ENCODE measurements at regions not wholly inside any gene's neighbourhood (a gene's known extent, or its start where the extent isn't known, plus 50 kb on each side); places are given as distances from the start of the nearest gene placed in this dataset.

DNA sequence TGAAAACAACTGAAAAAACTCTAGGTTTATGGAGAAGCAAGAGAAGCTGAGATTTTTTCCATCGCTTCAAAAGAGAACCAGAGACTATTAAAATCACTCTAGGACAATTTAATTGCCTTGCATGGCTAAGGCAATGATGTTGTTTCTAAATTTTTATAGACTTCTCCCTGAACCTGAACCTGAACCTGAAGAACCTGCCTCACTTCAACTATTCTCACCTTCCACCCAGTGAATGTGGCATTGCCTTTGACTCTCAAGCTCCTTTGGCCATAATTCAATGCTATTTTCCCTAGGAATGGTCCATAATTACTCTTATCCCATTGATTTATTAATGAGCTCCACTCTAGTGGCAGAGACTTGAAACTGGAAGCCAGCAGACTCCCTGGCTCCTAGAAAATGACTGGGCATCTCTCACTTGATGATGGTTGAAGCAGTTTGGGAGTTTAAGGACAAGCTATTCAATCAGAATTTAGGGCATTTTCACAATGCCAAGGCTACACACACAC is 303.8 kb upstream of the UBE2E3 start:
- Mint-ChIP-seq H3K27ac (no peak overlapping the region), H3K4me3 (no peak overlapping the region), H3K9me3 (no peaks in the 10 kb centered on the region), H3K36me3 (no peaks in the 10 kb centered on the region), H3K4me1 (no peaks in the 10 kb centered on the region)
- ATAC-seq (no peak), DNase-seq (ENCODE audit: low spot score in 2 of 2) (no peak)

GRCh38 chr2:180675170-180675569 is 305.2 kb upstream of the UBE2E3 start:
- Mint-ChIP-seq H3K4me3 (no peak overlapping the region), H3K4me1 (no peaks in the 10 kb centered on the region), H3K9me3 (no peaks in the 10 kb centered on the region), H3K36me3 (no peaks in the 10 kb centered on the region), H3K27ac (no peak overlapping the region)
- no peak for DNase-seq (ENCODE audit: low spot score in 2 of 2)
- ATAC-seq, result no peak

GRCh38 chr2:180672377-180672776 is 308.0 kb upstream of the UBE2E3 start:
- Mint-ChIP-seq H3K27ac (no peak overlapping the region), H3K4me1 (no peaks in the 10 kb centered on the region), H3K9me3 (no peaks in the 10 kb centered on the region), H3K4me3 (no peak overlapping the region), H3K36me3 (no peaks in the 10 kb centered on the region)
- no peak for ATAC-seq
- no peak for DNase-seq (ENCODE audit: low spot score in 2 of 2)

DNA sequence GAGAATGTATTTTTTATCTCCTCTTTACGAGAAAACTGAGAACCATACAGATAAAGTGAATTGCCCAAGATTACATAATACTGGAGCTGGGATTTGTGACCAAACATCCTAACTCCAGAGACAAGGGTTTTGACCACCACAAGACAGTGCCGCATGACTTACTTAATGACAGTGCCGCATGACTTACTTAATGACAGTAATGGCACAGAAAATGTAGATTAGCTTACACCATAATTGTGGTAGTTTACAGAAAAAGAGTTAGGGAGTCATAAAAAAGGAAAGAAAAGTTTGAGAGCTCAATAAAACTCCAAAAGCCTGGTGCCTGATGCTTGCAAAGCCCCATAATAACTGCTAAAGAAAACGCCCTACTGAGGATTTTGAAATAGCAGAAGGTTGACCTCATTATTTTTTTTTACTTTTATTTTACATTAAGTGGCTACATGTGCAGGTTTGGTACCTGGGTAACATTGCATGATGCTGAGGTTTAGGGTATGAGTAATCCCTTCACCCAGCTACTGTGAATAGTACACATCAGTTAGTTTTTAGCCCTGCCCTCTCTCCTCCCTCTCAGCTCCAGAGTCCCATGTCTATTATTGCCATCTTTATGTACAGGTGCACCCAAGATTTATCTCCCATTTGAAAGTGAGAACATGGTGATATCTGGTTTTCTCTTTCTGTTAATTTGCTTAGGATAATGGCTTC is 310.0 kb upstream of the UBE2E3 start:
- DNase-seq (ENCODE audit: low spot score in 2 of 2) (no peak), ATAC-seq (no peak)
- Mint-ChIP-seq H3K27ac (no peak overlapping the region), H3K4me3 (no peak overlapping the region), H3K4me1 (no peaks in the 10 kb centered on the region), H3K36me3 (no peaks in the 10 kb centered on the region), H3K9me3 (no peaks in the 10 kb centered on the region)

DNA sequence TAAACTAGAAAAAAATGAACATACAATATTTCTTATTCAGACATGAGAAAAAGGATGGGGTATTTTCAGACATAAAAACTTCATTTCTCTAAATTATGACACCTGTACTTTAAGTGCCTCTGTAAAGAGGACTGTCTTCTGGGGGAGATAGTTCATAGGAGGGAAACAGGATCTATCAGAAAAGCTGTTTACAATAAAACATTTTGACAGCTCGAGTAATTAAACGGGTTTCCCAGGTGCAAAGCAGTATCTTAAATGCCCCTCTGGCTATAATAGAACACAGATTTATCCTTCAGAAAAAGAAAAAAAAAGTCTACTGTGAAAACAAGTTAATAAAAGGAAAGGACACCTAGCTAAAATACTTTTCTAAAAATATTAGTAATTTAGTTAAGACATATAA is 311.4 kb upstream of the UBE2E3 start:
- H3K4me3 Mint-ChIP-seq, result no peak overlapping the region
- DNase-seq (ENCODE audit: low spot score in 2 of 2) (no peak), ATAC-seq (no peak)
- no peak overlapping the region for H3K27ac Mint-ChIP-seq
- no peaks in the 10 kb centered on the region for H3K36me3 Mint-ChIP-seq
- H3K4me1 Mint-ChIP-seq, result no peaks in the 10 kb centered on the region
- H3K9me3 Mint-ChIP-seq, result no peaks in the 10 kb centered on the region

DNA sequence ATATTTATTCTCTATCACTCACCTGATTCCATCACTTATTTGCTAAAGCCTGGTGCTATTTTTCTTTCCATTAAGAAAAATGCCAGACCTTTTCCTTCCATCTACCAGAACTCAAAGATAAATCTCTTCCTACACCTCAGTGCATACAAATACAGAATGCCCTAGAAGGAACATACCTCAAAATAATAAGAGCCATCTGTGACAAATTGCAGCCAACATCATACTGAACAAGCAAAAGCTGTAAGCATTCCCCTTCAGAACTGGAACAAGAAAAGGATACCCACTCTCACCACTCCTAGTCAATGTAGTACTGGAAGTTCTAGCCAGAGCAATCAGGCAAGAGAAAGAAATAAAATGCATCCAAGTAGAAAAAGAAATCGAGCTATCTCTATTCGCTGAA is 315.9 kb upstream of the UBE2E3 start:
- Mint-ChIP-seq H3K27ac (no peak overlapping the region), H3K9me3 (no peaks in the 10 kb centered on the region), H3K4me3 (no peak overlapping the region), H3K36me3 (no peaks in the 10 kb centered on the region), H3K4me1 (no peaks in the 10 kb centered on the region)
- ATAC-seq (no peak), DNase-seq (ENCODE audit: low spot score in 2 of 2) (no peak)

DNA sequence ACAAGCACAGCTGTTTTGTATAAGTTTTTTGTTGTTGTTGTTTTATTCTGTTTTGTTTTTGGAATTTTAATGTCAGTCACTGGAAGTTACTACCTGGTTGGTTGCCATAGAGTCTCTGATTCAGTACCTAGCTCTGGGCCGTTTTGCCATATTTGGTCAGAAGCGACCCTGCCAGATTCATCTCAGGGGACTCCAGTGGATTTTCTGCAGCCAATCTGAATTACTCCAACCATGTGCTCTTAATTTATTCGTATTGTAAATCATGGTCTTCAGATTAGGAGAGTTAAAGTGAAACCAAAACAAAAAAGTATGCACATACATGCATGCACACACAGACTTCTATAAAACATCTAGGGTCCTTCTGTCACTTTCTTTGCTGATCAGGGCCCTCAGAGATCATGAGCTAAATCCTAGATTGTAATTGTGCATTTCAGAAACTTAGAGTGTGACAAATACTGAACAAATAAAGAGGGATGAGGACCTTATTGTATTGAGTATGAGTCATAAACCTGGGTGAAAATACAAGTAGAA is 317.4 kb upstream of the UBE2E3 start:
- H3K9me3 Mint-ChIP-seq, result no peaks in the 10 kb centered on the region
- no peak for DNase-seq (ENCODE audit: low spot score in 2 of 2)
- H3K4me1 Mint-ChIP-seq, result no peaks in the 10 kb centered on the region
- no peak for ATAC-seq
- H3K36me3 Mint-ChIP-seq, result no peaks in the 10 kb centered on the region
- H3K27ac Mint-ChIP-seq, result no peak overlapping the region
- no peak overlapping the region for H3K4me3 Mint-ChIP-seq

DNA sequence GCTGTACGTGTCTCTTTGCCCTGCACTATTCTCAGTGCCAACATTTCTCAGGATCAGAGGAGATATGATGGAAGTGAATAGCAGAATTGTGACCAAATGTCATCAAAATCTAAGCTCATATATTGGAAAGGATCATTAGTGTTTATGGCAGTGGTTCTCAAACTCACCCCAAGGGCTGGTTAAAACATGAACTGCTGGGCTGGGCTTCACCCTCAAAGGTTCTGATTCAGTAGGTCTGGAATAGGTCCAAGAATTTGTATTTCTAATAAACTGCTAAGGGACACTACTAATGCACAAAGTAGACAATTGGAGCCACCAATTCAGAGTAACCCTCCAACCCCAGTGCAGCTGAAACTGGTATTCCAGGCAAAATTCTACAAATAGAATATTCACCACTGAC is 317.9 kb upstream of the UBE2E3 start:
- H3K4me1 Mint-ChIP-seq, result no peaks in the 10 kb centered on the region

DNA sequence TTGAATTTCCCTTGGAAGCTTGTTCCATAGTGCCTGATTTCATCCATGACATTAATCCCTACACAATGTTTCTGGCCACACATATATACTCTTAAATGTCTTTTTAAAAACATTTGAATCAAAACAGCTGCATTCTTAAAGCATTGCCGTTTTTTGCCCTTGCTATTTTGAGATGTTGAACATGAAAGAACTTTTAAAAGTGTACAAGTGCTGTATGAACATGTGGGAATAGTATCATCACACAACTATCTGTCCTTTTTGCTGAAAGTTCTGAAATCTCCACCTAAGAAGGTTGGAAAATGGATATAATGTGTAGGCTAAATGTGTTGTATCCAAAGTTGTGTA is 318.7 kb upstream of the UBE2E3 start:
- H3K9me3 Mint-ChIP-seq, result no peaks in the 10 kb centered on the region
- no peak for DNase-seq (ENCODE audit: low spot score in 2 of 2)
- no peaks in the 10 kb centered on the region for H3K36me3 Mint-ChIP-seq
- H3K27ac Mint-ChIP-seq, result no peak overlapping the region
- ATAC-seq, result no peak
- H3K4me3 Mint-ChIP-seq, result no peak overlapping the region
- no peaks in the 10 kb centered on the region for H3K4me1 Mint-ChIP-seq

More for the DNA sequence above, 317.9 kb upstream of the UBE2E3 start:
- Mint-ChIP-seq H3K36me3 (no peaks in the 10 kb centered on the region), H3K9me3 (no peaks in the 10 kb centered on the region), H3K4me3 (no peak overlapping the region), H3K27ac (no peak overlapping the region)
- DNase-seq (ENCODE audit: low spot score in 2 of 2), result no peak
- no peak for ATAC-seq

- no peaks in the 10 kb centered on the region for H3K36me3 Mint-ChIP-seq
- no peak for DNase-seq (ENCODE audit: low spot score in 2 of 2)
- H3K4me3 Mint-ChIP-seq, result no peak overlapping the region
- H3K9me3 Mint-ChIP-seq, result no peaks in the 10 kb centered on the region
- no peak for ATAC-seq
- H3K4me1 Mint-ChIP-seq, result no peaks in the 10 kb centered on the region
- no peak overlapping the region for H3K27ac Mint-ChIP-seq
Measured at GRCh38 chr2:180660881-180661685, 319.3 kb upstream of the UBE2E3 start.

DNA sequence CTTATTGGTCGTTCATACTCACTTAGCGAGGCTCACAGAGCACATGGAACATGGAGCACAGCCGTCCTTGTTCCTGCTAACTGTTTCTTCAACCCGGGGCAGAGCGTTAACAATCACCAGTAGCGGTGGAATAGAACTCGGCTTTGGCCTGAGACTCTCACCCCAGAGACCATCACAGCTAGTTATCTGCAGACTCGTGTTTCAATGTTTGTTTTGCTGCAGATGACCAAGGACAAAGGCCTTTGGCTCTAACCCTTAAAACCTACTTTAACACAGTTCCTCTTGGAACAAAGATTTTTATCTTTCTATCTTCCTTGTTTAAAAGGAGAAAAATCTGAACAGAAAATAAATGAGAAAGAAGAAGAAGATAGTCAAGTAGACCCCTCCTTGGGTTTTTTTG is 320.2 kb upstream of the UBE2E3 start:
- Mint-ChIP-seq H3K4me1 (no peaks in the 10 kb centered on the region), H3K9me3 (no peaks in the 10 kb centered on the region), H3K27ac (no peak overlapping the region), H3K4me3 (no peak overlapping the region), H3K36me3 (no peaks in the 10 kb centered on the region)
- ATAC-seq (no peak), DNase-seq (ENCODE audit: low spot score in 2 of 2) (no peak)

- Mint-ChIP-seq H3K36me3 (no peaks in the 10 kb centered on the region), H3K4me3 (no peak overlapping the region), H3K9me3 (no peaks in the 10 kb centered on the region), H3K4me1 (no peaks in the 10 kb centered on the region), H3K27ac (no peak overlapping the region)
- ATAC-seq, result no peak
- DNase-seq (ENCODE audit: low spot score in 2 of 2), result no peak
Measured at GRCh38 chr2:180657054-180657453, 323.4 kb upstream of the UBE2E3 start.

GRCh38 chr2:180656455-180656847 is 324.0 kb upstream of the UBE2E3 start:
- ATAC-seq, result peak; percentile 73
- no peaks in the 10 kb centered on the region for H3K36me3 Mint-ChIP-seq
- no peaks in the 10 kb centered on the region for H3K4me1 Mint-ChIP-seq
- no peak overlapping the region for H3K27ac Mint-ChIP-seq
- no peaks in the 10 kb centered on the region for H3K9me3 Mint-ChIP-seq
- H3K4me3 Mint-ChIP-seq, result no peak overlapping the region
- DNase-seq (ENCODE audit: low spot score in 2 of 2), result no peak

DNA sequence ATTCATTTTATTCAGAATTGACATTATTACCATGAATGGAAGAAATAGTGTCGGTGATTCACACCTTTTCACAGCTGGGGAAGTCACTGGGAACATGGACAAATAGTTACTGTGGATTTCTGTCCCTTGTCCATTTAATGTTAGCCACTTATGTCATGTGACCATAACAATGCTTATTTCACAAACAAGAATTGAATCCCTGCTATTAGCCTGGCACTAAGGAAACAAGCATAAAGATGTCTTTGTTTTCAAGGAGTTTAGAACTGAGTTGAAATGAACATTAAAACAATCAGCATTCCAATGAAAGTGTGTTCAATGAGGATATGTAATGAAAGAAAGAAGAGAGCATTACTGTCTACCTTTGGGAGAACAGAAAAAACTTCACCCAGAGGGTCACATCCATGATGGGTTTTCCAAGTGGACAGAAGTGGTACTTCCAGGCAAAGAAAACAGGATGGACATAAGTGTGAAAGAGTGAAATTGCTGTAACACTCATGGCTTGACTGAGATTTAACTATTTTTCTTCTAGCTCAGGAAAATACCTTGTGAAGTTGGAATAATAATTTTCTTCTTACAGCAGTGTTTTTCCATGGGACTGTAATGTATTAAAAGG is 324.5 kb upstream of the UBE2E3 start:
- no peak overlapping the region for H3K27ac Mint-ChIP-seq
- H3K4me1 Mint-ChIP-seq, result no peaks in the 10 kb centered on the region
- no peaks in the 10 kb centered on the region for H3K36me3 Mint-ChIP-seq
- no peaks in the 10 kb centered on the region for H3K9me3 Mint-ChIP-seq
- ATAC-seq, result no peak
- DNase-seq (ENCODE audit: low spot score in 2 of 2), result no peak
- no peak overlapping the region for H3K4me3 Mint-ChIP-seq

GRCh38 chr2:180655393-180655792 is 325.0 kb upstream of the UBE2E3 start:
- ATAC-seq (no peak), DNase-seq (ENCODE audit: low spot score in 2 of 2) (no peak)
- no peaks in the 10 kb centered on the region for H3K9me3 Mint-ChIP-seq
- no peaks in the 10 kb centered on the region for H3K36me3 Mint-ChIP-seq
- H3K4me3 Mint-ChIP-seq, result no peak overlapping the region
- H3K27ac Mint-ChIP-seq, result no peak overlapping the region
- no peaks in the 10 kb centered on the region for H3K4me1 Mint-ChIP-seq

DNA sequence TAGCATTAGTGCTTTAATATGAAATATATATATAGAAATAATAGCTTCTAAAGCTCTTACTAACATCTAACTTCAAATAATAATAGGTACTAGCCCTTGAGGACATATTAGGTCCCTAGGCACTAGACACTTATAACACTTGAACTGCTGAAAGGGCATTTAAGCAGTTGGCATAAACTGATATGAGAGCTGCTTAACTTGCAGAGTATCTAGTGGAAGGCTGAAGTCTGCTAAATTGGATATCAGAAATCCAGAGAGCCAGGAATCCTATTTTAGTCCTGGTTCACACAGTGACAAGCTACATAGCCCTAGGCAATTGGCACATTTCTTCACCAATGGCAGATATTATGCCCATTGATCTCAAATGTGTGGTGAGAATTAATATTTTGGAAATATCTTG is 326.9 kb upstream of the UBE2E3 start:
- H3K36me3 Mint-ChIP-seq, result no peaks in the 10 kb centered on the region
- ATAC-seq, result no peak
- H3K4me3 Mint-ChIP-seq, result no peak overlapping the region
- no peaks in the 10 kb centered on the region for H3K4me1 Mint-ChIP-seq
- H3K9me3 Mint-ChIP-seq, result no peaks in the 10 kb centered on the region
- H3K27ac Mint-ChIP-seq, result no peak overlapping the region
- no peak for DNase-seq (ENCODE audit: low spot score in 2 of 2)

Measured in stimulated activated effector memory CD8-positive, alpha-beta T cell treated with anti-CD3 and anti-CD28 coated beads, Interleukin-12 subunit alpha, Interleukin-12 subunit beta, amount 100 ng/mL, for 72 hours (primary cell).